HG03196 (cell line): ENCODE measurements at regions not wholly inside any gene's neighbourhood (a gene's known extent, or its start where the extent isn't known, plus 50 kb on each side); places are given as distances from the start of the nearest gene placed in this dataset.
A peak's percentile ranks its signal among the peaks of the same experiment; 100 is the strongest.

Source experiments
- ATAC-seq: cut with Tn5 transposase; IDR thresholded peaks from one replicate; pipeline ENCODE4 v1.9.1; 2021; ENCODE audit not compliant: unreplicated experiment

GRCh38 chr7:40972426-40972825 lies 730.5 kb downstream of the INHBA start:
- no peak for ATAC-seq

DNA sequence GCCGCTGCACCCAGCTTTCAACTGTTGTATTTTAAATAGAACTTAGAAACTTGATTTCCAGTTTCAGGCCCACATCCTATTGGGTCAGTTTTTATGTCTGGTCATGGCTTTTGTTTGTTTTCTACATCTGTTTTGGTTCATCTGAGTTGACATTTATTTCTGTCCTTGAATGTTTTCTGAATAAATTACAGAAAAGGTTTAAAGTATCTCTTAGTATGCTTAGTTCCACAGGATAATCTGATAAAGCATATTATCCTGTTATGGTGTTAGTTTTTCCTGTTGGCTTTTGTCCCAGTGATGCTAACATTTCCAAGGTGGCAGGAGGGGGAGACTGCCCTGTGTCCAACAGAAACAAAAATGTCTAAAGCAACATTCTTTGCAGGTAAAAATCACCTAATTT lies 733.2 kb downstream of the INHBA start:
- no peak for ATAC-seq

DNA sequence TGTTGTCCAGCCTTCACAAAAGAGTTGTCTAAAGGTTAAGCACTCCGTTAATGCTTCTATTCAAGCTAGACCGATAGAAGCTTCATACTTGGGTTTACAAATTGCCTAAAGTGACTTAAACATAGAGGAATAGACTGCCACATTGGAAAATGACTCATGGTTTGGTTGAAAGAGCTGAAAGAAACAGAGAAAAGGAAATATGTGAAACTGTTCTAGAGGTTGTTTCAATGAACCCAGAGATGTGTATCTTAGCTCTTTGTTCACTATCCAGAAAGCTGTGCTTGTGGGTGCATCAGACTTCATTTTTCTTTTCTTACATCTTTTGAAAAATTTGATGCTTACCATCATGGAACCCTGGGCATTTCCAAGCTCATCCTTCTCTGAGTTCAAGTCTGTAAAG lies 736.2 kb downstream of the INHBA start:
- ATAC-seq = no peak

GRCh38 chr7:40965774-40966173 lies 737.1 kb downstream of the INHBA start:
- ATAC-seq = peak; percentile 76

DNA sequence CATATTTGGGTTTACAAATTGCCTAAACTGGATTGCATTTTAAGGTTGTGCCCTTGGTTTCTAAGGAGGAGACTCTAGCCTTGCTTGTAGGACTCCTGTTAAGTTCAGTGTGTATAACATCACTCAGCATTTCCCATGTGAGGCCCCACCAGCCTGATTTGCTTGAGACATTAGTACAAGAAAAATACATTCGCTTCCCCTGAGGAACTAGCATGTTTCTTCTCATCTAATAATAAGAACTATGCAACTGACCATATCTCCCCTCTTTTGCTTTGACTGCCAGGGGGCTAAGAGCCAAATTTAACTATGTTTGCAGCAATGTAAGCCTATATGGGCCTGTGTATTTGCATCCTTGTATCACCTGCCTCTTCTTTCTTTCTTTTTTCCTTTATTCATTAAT lies 737.9 kb downstream of the INHBA start:
- no peak for ATAC-seq

DNA sequence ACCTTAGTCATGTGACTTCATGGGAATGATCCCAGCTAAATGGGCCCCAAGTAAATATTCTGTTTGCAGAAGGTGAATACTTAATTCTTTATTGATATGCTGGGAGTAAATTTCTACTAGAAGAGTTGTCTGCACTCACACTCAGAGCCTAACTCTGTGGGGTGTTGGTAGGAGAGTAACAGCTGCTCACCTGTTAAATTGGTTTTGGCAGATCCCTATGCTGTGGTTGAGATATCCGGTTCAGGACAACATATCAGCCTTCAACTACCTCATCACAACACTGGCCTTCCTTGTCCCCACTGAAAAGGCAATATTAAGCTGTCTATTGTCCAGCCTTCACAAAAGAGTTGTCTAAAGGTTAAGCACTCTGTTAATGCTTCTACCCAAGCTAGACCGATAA lies 738.3 kb downstream of the INHBA start:
- ATAC-seq = no peak

DNA sequence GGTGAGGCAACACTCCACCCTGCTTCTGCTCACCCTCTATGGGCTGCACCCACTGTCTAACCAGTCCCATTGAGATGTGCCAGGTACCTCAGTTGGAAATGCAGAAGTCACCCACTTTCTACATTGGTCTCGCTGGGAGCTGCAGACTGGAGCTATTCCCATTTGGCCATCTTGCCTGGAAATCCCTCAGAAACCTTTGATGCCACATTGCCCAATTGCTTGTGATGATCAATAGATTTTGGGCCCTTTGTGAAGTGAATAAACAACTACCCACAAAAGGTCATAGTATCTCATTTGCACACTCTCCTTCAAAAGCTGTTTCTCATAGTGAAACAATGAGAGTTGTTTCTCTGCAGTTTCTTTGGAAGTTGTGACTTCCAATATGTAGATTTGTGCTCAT lies 742.9 kb downstream of the INHBA start:
- no peak for ATAC-seq

GRCh38 chr7:40948239-40948638 lies 754.7 kb downstream of the INHBA start:
- ATAC-seq = no peak

DNA sequence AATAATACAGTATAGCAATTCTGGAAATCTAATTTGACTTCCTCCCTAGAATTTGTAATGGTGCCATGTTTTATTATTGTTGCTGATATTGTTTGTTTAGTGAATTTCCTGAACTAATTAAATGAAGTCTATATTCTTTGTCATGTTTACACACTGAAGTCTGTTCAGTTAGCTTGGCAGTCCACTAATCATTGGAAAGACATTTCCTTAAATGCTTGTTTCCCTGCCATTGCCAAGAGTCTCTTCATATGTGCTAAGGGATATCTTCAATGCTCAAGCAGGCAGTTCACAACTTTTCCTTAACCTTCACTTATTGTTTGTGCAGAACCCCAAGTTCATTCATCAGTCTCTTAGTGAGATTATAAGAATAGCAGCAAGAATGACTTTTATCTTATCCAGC lies 755.3 kb downstream of the INHBA start:
- no peak for ATAC-seq

DNA sequence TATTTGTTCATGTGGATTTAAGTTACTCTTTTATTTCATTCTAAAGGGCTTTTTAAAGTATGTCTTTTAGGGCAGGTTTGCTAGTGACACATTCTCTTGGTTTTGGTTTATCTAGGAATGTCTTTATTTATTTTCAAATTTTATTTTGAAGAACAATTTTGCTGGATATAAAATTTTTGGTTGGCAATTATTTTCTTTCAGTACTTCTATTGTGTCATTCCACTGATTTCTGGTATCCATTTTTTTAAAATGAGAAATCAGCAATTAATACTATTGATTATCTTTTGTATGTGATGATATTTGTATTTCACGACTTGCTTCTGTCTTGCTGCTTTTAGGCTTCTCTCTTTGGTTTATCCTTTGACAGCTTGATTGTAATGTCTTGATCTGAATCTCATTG lies 756.3 kb downstream of the INHBA start:
- ATAC-seq = no peak

GRCh38 chr7:40945788-40946187 lies 757.1 kb downstream of the INHBA start:
- ATAC-seq = no peak

- no peak for ATAC-seq
These were observed 757.8 kb downstream of the INHBA start for GRCh38 chr7:40944981-40945585.

- ATAC-seq = no peak
These were observed 765.0 kb downstream of the INHBA start for GRCh38 chr7:40937879-40938278.

DNA sequence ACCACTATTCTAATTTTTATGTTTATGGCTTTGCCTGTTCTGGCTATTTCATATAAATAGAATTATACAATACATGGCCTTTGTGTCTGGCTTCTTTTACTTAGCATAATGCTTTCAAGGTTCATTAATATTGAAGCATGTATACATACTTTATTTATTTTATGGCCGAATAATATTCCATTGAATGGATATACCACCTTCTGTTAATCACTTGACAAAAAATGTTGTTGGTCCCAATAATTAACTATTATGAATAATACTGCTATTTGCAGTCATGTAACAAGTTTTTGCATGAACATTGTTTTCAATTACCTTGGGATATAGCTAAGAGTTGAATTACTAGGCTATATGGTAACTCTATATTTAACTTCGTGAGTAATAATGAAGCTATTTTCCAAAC lies 767.5 kb downstream of the INHBA start:
- ATAC-seq = no peak

GRCh38 chr7:40923626-40924025 lies 779.3 kb downstream of the INHBA start:
- no peak for ATAC-seq

- ATAC-seq = no peak
These were observed 780.6 kb downstream of the INHBA start for GRCh38 chr7:40922316-40922670.

GRCh38 chr7:40921589-40922315 lies 781.1 kb downstream of the INHBA start:
- ATAC-seq = no peak

- no peak for ATAC-seq
These were observed 784.0 kb downstream of the SUGCT start for GRCh38 chr7:40918701-40919271.

GRCh38 chr7:40916813-40917212 lies 782.0 kb downstream of the SUGCT start:
- no peak for ATAC-seq

DNA sequence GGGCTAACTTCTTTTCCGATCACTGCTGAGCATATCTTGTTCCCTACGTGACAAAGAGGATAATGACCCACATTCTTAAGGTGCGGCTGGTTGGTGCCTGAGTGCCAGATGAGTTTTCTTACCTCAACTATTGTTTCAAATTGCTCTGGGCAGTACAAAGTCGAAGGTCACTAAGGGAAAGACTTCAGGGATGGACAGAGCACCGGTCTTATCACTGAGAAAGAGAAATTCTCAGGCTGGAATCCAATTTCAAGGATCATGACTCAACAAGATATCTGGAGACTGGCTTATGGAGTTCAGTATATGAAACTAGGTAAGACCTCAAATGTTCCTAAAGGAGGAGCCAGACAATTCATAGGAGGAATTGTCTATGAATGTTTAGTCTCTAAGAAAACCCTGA lies 780.3 kb downstream of the SUGCT start:
- no peak for ATAC-seq
